Keratinocyte (primary cell): ENCODE measurements at regions not wholly inside any gene's neighbourhood (a gene's known extent, or its start where the extent isn't known, plus 50 kb on each side); places are given as distances from the start of the nearest gene placed in this dataset.

Source experiments
- CTCF ChIP-seq, 3 experiments: IDR thresholded peaks in 1 of 3; conservative IDR thresholded peaks in 1 of 3; optimal IDR thresholded peaks in 1 of 3; 2 replicates in 2 of 3; 3 replicates in 1 of 3; pipeline versions ENCODE3 to v1.5.1; 2011; ENCODE audit warnings: low read length in 3 of 3, mild to moderate bottlenecking in 3 of 3, moderate library complexity in 2 of 3, control low read depth in 1 of 3, inconsistent platforms in 1 of 3; ENCODE audit not compliant: insufficient read depth in 2 of 3; ENCODE audit errors: extremely low read depth in 1 of 3
- EZH2 ChIP-seq: IDR thresholded peaks from one replicate; pipeline ENCODE4 v1.6.1; 2012; ENCODE audit warnings: inconsistent platforms, mild to moderate bottlenecking, low read length, moderate library complexity

- TF ChIP-seq EZH2 (no peak), CTCF (optimal IDR thresholded peaks at IDR 0.05 in 1 of 3, IDR thresholded peaks at IDR 0.05 in 1 of 3, conservative IDR thresholded peaks at IDR 0.05 in 1 of 3; ENCODE audit: extremely low read depth in 1 of 3, insufficient read depth in 2 of 3, low read length in 3 of 3) (no peak)
These were observed 126.4 kb upstream of the COL5A1 start for GRCh38 chr9:134515026-134515821.
